HPDE6-E6E7 (cell line): ENCODE measurements at regions not wholly inside any gene's neighbourhood (a gene's known extent, or its start where the extent isn't known, plus 50 kb on each side); places are given as distances from the start of the nearest gene placed in this dataset.
"Not testable (repeated sequence)": the region's sequence is repeated elsewhere in the genome, so short reads cannot be mapped to it uniquely, and the experiment has no call there.

Source experiments
- DNase-seq: peaks from one replicate; pipeline ENCODE4 v3.0.0; 2011; ENCODE audit warnings: missing footprints; ENCODE audit errors: extremely low spot score

GRCh38 chr5:17690473-17690872 is 56.2 kb downstream of the TAF11L14 start:
- DNase-seq, result no peak

- DNase-seq, result no peak
Observed at GRCh38 chr5:17691762-17692161, 57.5 kb downstream of the TAF11L14 start.

- DNase-seq, result no peak
Observed at GRCh38 chr5:17694371-17694770, 60.1 kb downstream of the TAF11L14 start.

- peak; percentile 33 for DNase-seq
Observed at GRCh38 chr5:17694914-17695313, 60.7 kb downstream of the TAF11L14 start.

GRCh38 chr5:17696627-17697026 is 62.4 kb downstream of the TAF11L14 start:
- DNase-seq, result no peak

- DNase-seq, result no peak
Observed at GRCh38 chr5:17697671-17698070, 63.4 kb downstream of the TAF11L14 start.

- DNase-seq, result no peak
Observed at GRCh38 chr5:17709011-17709710, 74.9 kb downstream of the TAF11L14 start.

- peak; percentile 12 for DNase-seq
Observed at GRCh38 chr5:17713301-17713700, 79.0 kb downstream of the TAF11L14 start.

- no peak for DNase-seq
Observed at GRCh38 chr5:17714186-17714585, 79.9 kb downstream of the TAF11L14 start.

GRCh38 chr5:17719592-17719991 is 85.3 kb downstream of the TAF11L14 start:
- no peak for DNase-seq

- DNase-seq, result no peak
Observed at GRCh38 chr5:17720071-17720470, 85.8 kb downstream of the TAF11L14 start.

- no peak for DNase-seq
Observed at GRCh38 chr5:17723876-17724275, 89.6 kb downstream of the TAF11L14 start.

GRCh38 chr5:17727098-17727497 is 92.8 kb downstream of the TAF11L14 start:
- DNase-seq, result no peak

- no peak for DNase-seq
Observed at GRCh38 chr5:17730421-17730820, 96.2 kb downstream of the TAF11L14 start.

- no peak for DNase-seq
Observed at GRCh38 chr5:17732351-17732923, 98.2 kb downstream of the TAF11L14 start.

- DNase-seq, result no peak
Observed at GRCh38 chr5:17734011-17734410, 99.8 kb downstream of the TAF11L14 start.

GRCh38 chr5:17735761-17736160 is 101.5 kb downstream of the TAF11L14 start:
- no peak for DNase-seq

- DNase-seq, result no peak
Observed at GRCh38 chr5:17737092-17737491, 102.8 kb downstream of the TAF11L14 start.

GRCh38 chr5:17738446-17738845 is 104.2 kb downstream of the TAF11L14 start:
- DNase-seq, result no peak

GRCh38 chr5:17743580-17744435 is 109.5 kb downstream of the TAF11L14 start:
- DNase-seq, result peak; percentile 7

- peak; percentile 34 for DNase-seq
Observed at GRCh38 chr5:17748201-17748600, 113.9 kb downstream of the TAF11L14 start.

GRCh38 chr5:17748941-17749340 is 114.7 kb downstream of the TAF11L14 start:
- no peak for DNase-seq

- DNase-seq, result not testable (repeated sequence)
Observed at GRCh38 chr5:17755406-17755805, 121.1 kb downstream of the TAF11L14 start.
